ENCODE measurements at regions not wholly inside any gene's neighbourhood (a gene's known extent, or its start where the extent isn't known, plus 50 kb on each side); places are given as distances from the start of the nearest gene placed in this dataset.

- Histone ChIP-seq H3K27me3 (ENCODE audit: control insufficient read depth, insufficient read depth, low read length) (no peaks in the 10 kb centered on the region), H3K4me1 (ENCODE audit: control insufficient read depth, insufficient read depth, low read length) (no peaks in the 10 kb centered on the region), H3K9ac (ENCODE audit: low read depth, low read length) (no peak overlapping the region), H3K4me3 (ENCODE audit: low read depth, low read length) (no peak overlapping the region), H3K36me3 (ENCODE audit: control insufficient read depth, insufficient read depth, low read length) (no peaks in the 10 kb centered on the region), H3K9me3 (ENCODE audit: control insufficient read depth, insufficient read depth, low read length) (no peaks in the 10 kb centered on the region)
Observed at GRCh38 chr1:58932859-58933598, 149.2 kb upstream of the JUN start.

GRCh38 chr1:58933599-58933926, 149.7 kb upstream of the JUN start:
- no peaks in the 10 kb centered on the region for H3K4me1 ChIP-seq (ENCODE audit: control insufficient read depth, insufficient read depth, low read length)
- H3K27me3 ChIP-seq (ENCODE audit: control insufficient read depth, insufficient read depth, low read length): no peaks in the 10 kb centered on the region
- no peaks in the 10 kb centered on the region for H3K36me3 ChIP-seq (ENCODE audit: control insufficient read depth, insufficient read depth, low read length)
- no peaks in the 10 kb centered on the region for H3K9me3 ChIP-seq (ENCODE audit: control insufficient read depth, insufficient read depth, low read length)
- H3K9ac ChIP-seq (ENCODE audit: low read depth, low read length): no peak overlapping the region
- no peak overlapping the region for H3K4me3 ChIP-seq (ENCODE audit: low read depth, low read length)

GRCh38 chr1:58934706-58935105, 150.9 kb upstream of the JUN start:
- no peak overlapping the region for H3K4me3 ChIP-seq (ENCODE audit: low read depth, low read length)
- H3K36me3 ChIP-seq (ENCODE audit: control insufficient read depth, insufficient read depth, low read length): no peaks in the 10 kb centered on the region
- H3K27me3 ChIP-seq (ENCODE audit: control insufficient read depth, insufficient read depth, low read length): no peaks in the 10 kb centered on the region
- no peaks in the 10 kb centered on the region for H3K4me1 ChIP-seq (ENCODE audit: control insufficient read depth, insufficient read depth, low read length)
- H3K9me3 ChIP-seq (ENCODE audit: control insufficient read depth, insufficient read depth, low read length): no peaks in the 10 kb centered on the region
- H3K9ac ChIP-seq (ENCODE audit: low read depth, low read length): no peak overlapping the region

- no peak overlapping the region for H3K4me3 ChIP-seq (ENCODE audit: low read depth, low read length)
Observed at GRCh38 chr1:58936973-58937372, 153.1 kb upstream of the JUN start.

GRCh38 chr1:58939146-58939545, 155.3 kb upstream of the JUN start:
- Histone ChIP-seq H3K4me1 (ENCODE audit: control insufficient read depth, insufficient read depth, low read length) (no peaks in the 10 kb centered on the region), H3K9ac (ENCODE audit: low read depth, low read length) (no peak overlapping the region), H3K9me3 (ENCODE audit: control insufficient read depth, insufficient read depth, low read length) (no peaks in the 10 kb centered on the region), H3K4me3 (ENCODE audit: low read depth, low read length) (no peak overlapping the region), H3K27me3 (ENCODE audit: control insufficient read depth, insufficient read depth, low read length) (peaks cover 2% of the 10 kb centered on the region), H3K36me3 (ENCODE audit: control insufficient read depth, insufficient read depth, low read length) (no peaks in the 10 kb centered on the region)

More at GRCh38 chr1:58936973-58937372, 153.1 kb upstream of the JUN start:
- Histone ChIP-seq H3K9me3 (ENCODE audit: control insufficient read depth, insufficient read depth, low read length) (no peaks in the 10 kb centered on the region), H3K27me3 (ENCODE audit: control insufficient read depth, insufficient read depth, low read length) (peaks cover 2% of the 10 kb centered on the region), H3K4me1 (ENCODE audit: control insufficient read depth, insufficient read depth, low read length) (no peaks in the 10 kb centered on the region), H3K36me3 (ENCODE audit: control insufficient read depth, insufficient read depth, low read length) (no peaks in the 10 kb centered on the region), H3K9ac (ENCODE audit: low read depth, low read length) (no peak overlapping the region)

GRCh38 chr1:58939666-58940370, 156.0 kb upstream of the JUN start:
- Histone ChIP-seq H3K9me3 (ENCODE audit: control insufficient read depth, insufficient read depth, low read length) (no peaks in the 10 kb centered on the region), H3K4me1 (ENCODE audit: control insufficient read depth, insufficient read depth, low read length) (no peaks in the 10 kb centered on the region), H3K36me3 (ENCODE audit: control insufficient read depth, insufficient read depth, low read length) (no peaks in the 10 kb centered on the region), H3K9ac (ENCODE audit: low read depth, low read length) (no peak overlapping the region), H3K4me3 (ENCODE audit: low read depth, low read length) (no peak overlapping the region), H3K27me3 (ENCODE audit: control insufficient read depth, insufficient read depth, low read length) (peaks cover 2% of the 10 kb centered on the region)

GRCh38 chr1:58941471-58942289, 157.8 kb upstream of the JUN start:
- Histone ChIP-seq H3K9me3 (ENCODE audit: control insufficient read depth, insufficient read depth, low read length) (no peaks in the 10 kb centered on the region), H3K4me3 (ENCODE audit: low read depth, low read length) (no peak overlapping the region), H3K36me3 (ENCODE audit: control insufficient read depth, insufficient read depth, low read length) (no peaks in the 10 kb centered on the region), H3K9ac (ENCODE audit: low read depth, low read length) (no peak overlapping the region), H3K27me3 (ENCODE audit: control insufficient read depth, insufficient read depth, low read length) (peaks cover 2% of the 10 kb centered on the region), H3K4me1 (ENCODE audit: control insufficient read depth, insufficient read depth, low read length) (no peaks in the 10 kb centered on the region)

- H3K4me1 ChIP-seq (ENCODE audit: control insufficient read depth, insufficient read depth, low read length): no peaks in the 10 kb centered on the region
- H3K27me3 ChIP-seq (ENCODE audit: control insufficient read depth, insufficient read depth, low read length): peaks cover 2% of the 10 kb centered on the region
- H3K9ac ChIP-seq (ENCODE audit: low read depth, low read length): no peak overlapping the region
- no peaks in the 10 kb centered on the region for H3K36me3 ChIP-seq (ENCODE audit: control insufficient read depth, insufficient read depth, low read length)
- no peak overlapping the region for H3K4me3 ChIP-seq (ENCODE audit: low read depth, low read length)
- H3K9me3 ChIP-seq (ENCODE audit: control insufficient read depth, insufficient read depth, low read length): no peaks in the 10 kb centered on the region
Observed at GRCh38 chr1:58942759-58943191, 158.9 kb upstream of the JUN start.

- H3K4me1 ChIP-seq (ENCODE audit: control insufficient read depth, insufficient read depth, low read length): no peaks in the 10 kb centered on the region
- no peak overlapping the region for H3K4me3 ChIP-seq (ENCODE audit: low read depth, low read length)
- no peaks in the 10 kb centered on the region for H3K9me3 ChIP-seq (ENCODE audit: control insufficient read depth, insufficient read depth, low read length)
- no peak overlapping the region for H3K9ac ChIP-seq (ENCODE audit: low read depth, low read length)
- peaks cover 4% of the 10 kb centered on the region for H3K27me3 ChIP-seq (ENCODE audit: control insufficient read depth, insufficient read depth, low read length)
- no peaks in the 10 kb centered on the region for H3K36me3 ChIP-seq (ENCODE audit: control insufficient read depth, insufficient read depth, low read length)
Observed at GRCh38 chr1:58943776-58944175, 159.9 kb upstream of the JUN start.

GRCh38 chr1:58944439-58944838, 160.6 kb upstream of the JUN start:
- Histone ChIP-seq H3K4me1 (ENCODE audit: control insufficient read depth, insufficient read depth, low read length) (no peaks in the 10 kb centered on the region), H3K9me3 (ENCODE audit: control insufficient read depth, insufficient read depth, low read length) (no peaks in the 10 kb centered on the region), H3K9ac (ENCODE audit: low read depth, low read length) (no peak overlapping the region), H3K36me3 (ENCODE audit: control insufficient read depth, insufficient read depth, low read length) (no peaks in the 10 kb centered on the region), H3K4me3 (ENCODE audit: low read depth, low read length) (no peak overlapping the region), H3K27me3 (ENCODE audit: control insufficient read depth, insufficient read depth, low read length) (peaks cover 4% of the 10 kb centered on the region)

GRCh38 chr1:58946390-58946789, 162.5 kb upstream of the JUN start:
- Histone ChIP-seq H3K27me3 (ENCODE audit: control insufficient read depth, insufficient read depth, low read length) (peaks cover 4% of the 10 kb centered on the region), H3K9me3 (ENCODE audit: control insufficient read depth, insufficient read depth, low read length) (no peaks in the 10 kb centered on the region), H3K4me1 (ENCODE audit: control insufficient read depth, insufficient read depth, low read length) (no peaks in the 10 kb centered on the region), H3K9ac (ENCODE audit: low read depth, low read length) (no peak overlapping the region), H3K4me3 (ENCODE audit: low read depth, low read length) (no peak overlapping the region), H3K36me3 (ENCODE audit: control insufficient read depth, insufficient read depth, low read length) (no peaks in the 10 kb centered on the region)

All from iPS-15b (cell line).